K562 (cell line): ENCODE measurements at regions not wholly inside any gene's neighbourhood (a gene's known extent, or its start where the extent isn't known, plus 50 kb on each side); places are given as distances from the start of the nearest gene placed in this dataset.

ENCODE experiments used
- ATAC-seq: fragments of 200-7000 bp; cut with Tn5 transposase; 3 replicates; pipeline ENCODE4 v1.9.1; 2020; ENCODE audit warnings: moderate library complexity
- BruUV-seq: library from RNA; stranded (reverse); fragments of 400-500 nt; replicated peaks from 2 replicates; lab custom pipeline; 2021; lab: Mats Ljungman, UMichigan
- CTCF ChIA-PET: fragments of 300-600 bp; formaldehyde crosslinking; extraction: SDS; loops from one replicate; lab custom pipeline; 2021; ENCODE audit warnings: low intra/inter-chr PET ratio; lab: Yijun Ruan, JAX
- POLR2A ChIA-PET: fragments of 300-600, 350-650 bp; sonication (Branson Sonifier 250); formaldehyde crosslinking; extraction: SDS; loops from one replicate; lab custom pipeline; 2021; ENCODE audit warnings: antibody characterized with exemption, inconsistent platforms; lab: Yijun Ruan, JAX
- DNase-seq, 4 experiments: peaks; one replicate each; pipeline versions ENCODE4 v3.0.0 to v3.0.0-alpha.2; 2011 to 2018; ENCODE audit warnings: low spot score in 3 of 4, mixed read lengths in 3 of 4; ENCODE audit errors: extremely low read depth in 1 of 4
- FAIRE-seq: peaks from 2 replicates; lab custom pipeline; 2011; peaks lifted over from hg19 to GRCh38; lab: Jason Lieb, UNC
- H2AFZ ChIP-seq: 2 replicates; pipeline ENCODE4 v1.6.0; 2011; ENCODE audit warnings: low read depth, low read length, control low read depth, inconsistent platforms
- H3K27ac ChIP-seq: fragments of 200-600 bp; 3 replicates; pipeline ENCODE4 v1.8.0; 2011; ENCODE audit warnings: low read depth, mild to moderate bottlenecking, control low read depth, inconsistent platforms, low read length, moderate library complexity, mixed read lengths; ENCODE audit errors: extremely low read depth
- H3K27me3 ChIP-seq, 2 experiments: fragments of 300-600 bp in 1 of 2; 2 replicates in 1 of 2; 3 replicates in 1 of 2; pipeline versions ENCODE4 v1.6.0 to v1.8.0; 2011; ENCODE audit warnings: inconsistent platforms in 2 of 2, low read length in 2 of 2, mild to moderate bottlenecking in 1 of 2, mixed read lengths in 1 of 2, moderate library complexity in 1 of 2; ENCODE audit not compliant: control insufficient read depth in 2 of 2, insufficient read depth in 2 of 2
- H3K36me3 ChIP-seq: fragments of 300-600 bp; 3 replicates; pipeline ENCODE4 v1.8.0; 2011; ENCODE audit warnings: mild to moderate bottlenecking, low read length, inconsistent platforms; ENCODE audit not compliant: control insufficient read depth, insufficient read depth
- H3K4me1 ChIP-seq, 2 experiments: fragments of 200-600 bp in 1 of 2; replicated peaks in 1 of 2; 2 replicates in 1 of 2; 3 replicates in 1 of 2; pipeline versions ENCODE4 v1.5.1 to v1.8.0; 2011; ENCODE audit warnings: inconsistent platforms in 2 of 2, low read length in 2 of 2, mild to moderate bottlenecking in 1 of 2, mixed read lengths in 1 of 2, moderate library complexity in 1 of 2; ENCODE audit not compliant: control insufficient read depth in 2 of 2, insufficient read depth in 2 of 2
- H3K4me2 ChIP-seq: 2 replicates; pipeline ENCODE4 v1.6.1; 2011; ENCODE audit warnings: low read length, control low read depth, inconsistent platforms, mixed read lengths; ENCODE audit not compliant: insufficient read depth
- H3K4me3 ChIP-seq: fragments of 200-600 bp; sonication (generic), shearing (Covaris generic); 2 replicates; pipeline ENCODE4 v1.5.1; 2016; ENCODE audit warnings: control low read depth, inconsistent platforms
- H3K79me2 ChIP-seq: fragments of 200-600 bp; 3 replicates; pipeline ENCODE4 v1.8.0; 2011; ENCODE audit warnings: low read length, inconsistent platforms; ENCODE audit not compliant: control insufficient read depth, insufficient read depth
- H3K9ac ChIP-seq, 2 experiments: 2 replicates each; pipeline versions ENCODE4 v1.6.0 to v1.6.1; 2011; ENCODE audit warnings: low read depth in 2 of 2, low read length in 2 of 2, control low read depth in 1 of 2, inconsistent platforms in 1 of 2, mild to moderate bottlenecking in 1 of 2, mixed read lengths in 1 of 2; ENCODE audit not compliant: insufficient read depth in 1 of 2
- H3K9me1 ChIP-seq: one replicate; pipeline ENCODE4 v1.6.0; 2011; ENCODE audit warnings: inconsistent platforms, mild to moderate bottlenecking, low read length, moderate library complexity; ENCODE audit not compliant: control insufficient read depth, insufficient read depth
- H3K9me3 ChIP-seq: replicated peaks from 2 replicates; pipeline ENCODE4 v1.5.1; 2011; ENCODE audit warnings: low read depth, low read length, inconsistent platforms; ENCODE audit not compliant: control insufficient read depth, insufficient read depth
- H4K20me1 ChIP-seq: replicated peaks from 2 replicates; pipeline ENCODE4 v1.6.1; 2011; ENCODE audit warnings: low read length, inconsistent platforms, mixed read lengths; ENCODE audit not compliant: control insufficient read depth, insufficient read depth
- HDAC2 ChIP-seq: fragments of 450-650 bp; IDR thresholded peaks from 2 replicates; pipeline ENCODE4 v1.6.1; 2016; ENCODE audit warnings: mild to moderate bottlenecking
- HMGXB4 ChIP-seq: sonication (generic); formaldehyde crosslinking; IDR thresholded peaks from 2 replicates; pipeline ENCODE4 v1.8.1; 2023; ENCODE audit warnings: mild to moderate bottlenecking, missing genetic modification reagents
- NCOA1 ChIP-seq: fragments of 450-650 bp; IDR thresholded peaks from 2 replicates; pipeline ENCODE4 v1.6.1; 2016; ENCODE audit warnings: low read depth
- NUFIP1 ChIP-seq: fragments of 450-650 bp; IDR thresholded peaks from 2 replicates; pipeline ENCODE4 v1.6.1; 2018; ENCODE audit not compliant: partially characterized antibody
- ZBTB9 ChIP-seq: fragments of 450-650 bp; formaldehyde crosslinking; IDR thresholded peaks from 2 replicates; pipeline ENCODE4 v1.4.0; 2020; ENCODE audit warnings: mild to moderate bottlenecking, moderate library complexity
- ZNF764 ChIP-seq: fragments of 250-450 bp; sonication (Bioruptor Pico); IDR thresholded peaks from 2 replicates; pipeline ENCODE4 v1.4.0; 2020; ENCODE audit warnings: low read depth, mild to moderate bottlenecking, moderate library complexity
- WGBS: fragments of 100-300 bp; shearing (Covaris generic); methylation state at CpG from one replicate; pipeline ENCODE4 v1.1.6; 2016; ENCODE audit warnings: low coverage, mixed read lengths; ENCODE audit not compliant: insufficient coverage; ENCODE audit errors: missing lambda C conversion rate; 5-methylcytosine and 5-hydroxymethylcytosine counted together
- in situ Hi-C: fragments of 300-500 bp; cut with MboI; formaldehyde crosslinking; loops from 4 replicates; pipeline ENCODE4 v1.15.0; 2018; ENCODE audit warnings: inconsistent platforms, mixed read lengths
- intact Hi-C: fragments of 100-400 bp; cut with micrococcal nuclease; formaldehyde crosslinking; loops from 2 replicates; pipeline ENCODE4 v1.14.2; 2022

GRCh38 chr9:107633406-107633805 is 143.8 kb upstream of the KLF4 start (continued):
- TF ChIP-seq NCOA1, result no peak

GRCh38 chr9:107632661-107633060 is 143.1 kb upstream of the KLF4 start:
- Histone ChIP-seq H3K4me2 (no peak overlapping the region), H3K27me3 (peaks cover 21 to 46% of the 10 kb centered on the region in 2 experiments; a peak in 4 of 5 replicates), H2AFZ (no peak overlapping the region), H3K79me2 (no peaks in the 10 kb centered on the region), H3K9me3 (no peaks in the 10 kb centered on the region), H4K20me1 (no peaks in the 10 kb centered on the region), H3K27ac (no peak overlapping the region), H3K9ac (no peak overlapping the region), H3K4me3 (no peak overlapping the region), H3K9me1 (no peaks in the 10 kb centered on the region), H3K4me1 (peaks cover 0 to 5% of the 10 kb centered on the region in 2 experiments; a peak in 1 of 5 replicates), H3K36me3 (no peaks in the 10 kb centered on the region)
- DNase-seq (no peak), FAIRE-seq (no peak), ATAC-seq (no peak)
- in situ Hi-C loops (no loop called here), intact Hi-C loops (no loop called here)
- TF ChIP-seq ZBTB9 (CRISPR knock-in tag) (no peak), NUFIP1 (no peak), HDAC2 (no peak), ZNF764 (CRISPR knock-in tag) (no peak), HMGXB4 (CRISPR knock-in tag) (no peak)
- ChIA-PET CTCF (no interaction called here), POLR2A (no interaction called here)
- BruUV-seq, result no TSS peak
- WGBS, result 2% methylated on average over 4 of the region's 4 CpGs
